PC-9 (cell line): ENCODE measurements at regions not wholly inside any gene's neighbourhood (a gene's known extent, or its start where the extent isn't known, plus 50 kb on each side); places are given as distances from the start of the nearest gene placed in this dataset.

Experiments
- CTCF ChIP-seq: fragments of 200-600 bp; sonication (generic); conservative IDR thresholded peaks from 2 replicates; pipeline ENCODE4 v1.6.1; 2017; ENCODE audit warnings: mixed run types, antibody characterized with exemption, mild to moderate bottlenecking, moderate library complexity
- EZH2 ChIP-seq: fragments of 200-600 bp; sonication (generic); IDR thresholded peaks from 2 replicates; pipeline ENCODE4 v1.8.0; 2017; ENCODE audit warnings: antibody characterized with exemption, low read depth

- TF ChIP-seq CTCF, result no peak
- TF ChIP-seq EZH2, result no peak
Observed at GRCh38 chr18:53682796-53683195, 541.7 kb downstream of the MBD2 start.
